Activated naive CD4-positive, alpha-beta T cell treated with anti-CD3 and anti-CD28 coated beads, Interleukin-2, amount 50 U/mL, for 72 hours (primary cell): ENCODE measurements at regions not wholly inside any gene's neighbourhood (a gene's known extent, or its start where the extent isn't known, plus 50 kb on each side); places are given as distances from the start of the nearest gene placed in this dataset.
"Not testable (repeated sequence)": the region's sequence is repeated elsewhere in the genome, so short reads cannot be mapped to it uniquely, and the experiment has no call there.

Experiments used
- ATAC-seq, 2 donors: fragments of 150-1000 bp; cut with Tn5 transposase; 2 replicates each; pipeline ENCODE4 v1.10.0; 2021; ENCODE audit warnings: mild to moderate bottlenecking in 2 of 2, moderate library complexity in 2 of 2
- DNase-seq, 2 donors: peaks; one replicate each; pipeline ENCODE4 v3.0.0; 2021 to 2022; ENCODE audit warnings: low spot score in 2 of 2
- H3K27ac Mint-ChIP-seq, 2 donors: one replicate each; pipeline ENCODE4 v1.8.0; 2022; ENCODE audit warnings: mild to moderate bottlenecking in 2 of 2, mixed read lengths in 2 of 2
- H3K36me3 Mint-ChIP-seq, 2 donors: one replicate each; pipeline ENCODE4 v1.8.0; 2022; ENCODE audit warnings: mixed read lengths in 2 of 2
- H3K9me3 Mint-ChIP-seq, 2 donors: one replicate each; pipeline ENCODE4 v1.8.0; 2022; ENCODE audit warnings: mixed read lengths in 2 of 2

DNA sequence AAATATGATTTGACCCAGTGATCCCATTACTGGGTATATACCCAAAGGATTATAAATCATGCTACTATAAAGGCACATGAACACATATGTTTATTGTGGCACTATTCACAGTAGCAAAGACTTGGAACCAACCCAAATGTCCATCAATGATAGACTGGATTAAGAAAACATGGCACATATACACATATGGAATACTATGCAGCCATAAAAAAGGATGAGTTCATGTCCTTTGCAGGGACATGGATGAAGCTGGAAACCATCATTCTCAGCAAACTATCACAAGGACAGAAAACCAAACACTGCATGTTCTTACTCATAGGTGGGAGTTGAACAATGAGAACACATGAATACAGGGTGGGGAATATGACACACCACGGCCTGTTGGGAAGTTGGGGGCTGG is 330.5 kb upstream of the HNRNPA3 start:
- H3K9me3 Mint-ChIP-seq, ATAC-seq, H3K27ac Mint-ChIP-seq, DNase-seq, H3K36me3 Mint-ChIP-seq: not testable (repeated sequence)

GRCh38 chr2:176885001-176885643 is 327.5 kb upstream of the HNRNPA3 start:
- no peaks in the 10 kb centered on the region for H3K36me3 Mint-ChIP-seq
- no peaks in the 10 kb centered on the region for H3K9me3 Mint-ChIP-seq
- no peak for ATAC-seq
- H3K27ac Mint-ChIP-seq: no peak overlapping the region
- no peak for DNase-seq

DNA sequence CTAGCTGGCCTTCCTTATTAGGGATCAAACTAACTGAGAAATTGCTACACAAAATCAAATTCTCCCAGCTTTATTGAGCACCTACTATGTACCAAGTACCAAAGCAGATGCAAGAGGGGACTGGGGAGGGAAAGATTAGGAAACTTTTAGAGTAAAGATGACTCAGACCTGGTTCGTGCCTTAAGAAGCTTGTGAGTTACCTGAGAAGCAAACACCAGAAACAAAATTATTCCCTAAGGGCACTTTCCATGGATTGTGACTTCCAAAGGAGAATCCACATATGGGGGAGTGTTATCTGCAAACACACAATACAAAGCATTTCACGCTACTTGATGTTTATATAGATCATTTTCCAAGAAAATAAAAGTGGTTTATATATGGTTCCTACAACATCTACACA is 326.9 kb upstream of the HNRNPA3 start:
- Mint-ChIP-seq H3K27ac (no peak overlapping the region), H3K36me3 (no peaks in the 10 kb centered on the region), H3K9me3 (no peaks in the 10 kb centered on the region)
- DNase-seq (no peak), ATAC-seq (no peak)

GRCh38 chr2:176891105-176891504 is 321.5 kb upstream of the HNRNPA3 start:
- DNase-seq (no peak), ATAC-seq (no peak)
- Mint-ChIP-seq H3K9me3 (no peaks in the 10 kb centered on the region), H3K27ac (no peak overlapping the region), H3K36me3 (no peaks in the 10 kb centered on the region)

GRCh38 chr2:176891857-176892256 is 320.7 kb upstream of the HNRNPA3 start:
- DNase-seq (no peak), ATAC-seq (no peak)
- no peak overlapping the region for H3K27ac Mint-ChIP-seq
- no peaks in the 10 kb centered on the region for H3K36me3 Mint-ChIP-seq
- no peaks in the 10 kb centered on the region for H3K9me3 Mint-ChIP-seq

- no peaks in the 10 kb centered on the region for H3K36me3 Mint-ChIP-seq
- ATAC-seq (no peak), DNase-seq (no peak)
- no peaks in the 10 kb centered on the region for H3K9me3 Mint-ChIP-seq
- no peak overlapping the region for H3K27ac Mint-ChIP-seq
Observed at GRCh38 chr2:176892676-176893226, 319.8 kb upstream of the HNRNPA3 start.

- Mint-ChIP-seq H3K9me3 (no peaks in the 10 kb centered on the region), H3K36me3 (no peaks in the 10 kb centered on the region)
- no peak for ATAC-seq
Observed at GRCh38 chr2:176895158-176895557, 317.4 kb upstream of the HNRNPA3 start.

DNA sequence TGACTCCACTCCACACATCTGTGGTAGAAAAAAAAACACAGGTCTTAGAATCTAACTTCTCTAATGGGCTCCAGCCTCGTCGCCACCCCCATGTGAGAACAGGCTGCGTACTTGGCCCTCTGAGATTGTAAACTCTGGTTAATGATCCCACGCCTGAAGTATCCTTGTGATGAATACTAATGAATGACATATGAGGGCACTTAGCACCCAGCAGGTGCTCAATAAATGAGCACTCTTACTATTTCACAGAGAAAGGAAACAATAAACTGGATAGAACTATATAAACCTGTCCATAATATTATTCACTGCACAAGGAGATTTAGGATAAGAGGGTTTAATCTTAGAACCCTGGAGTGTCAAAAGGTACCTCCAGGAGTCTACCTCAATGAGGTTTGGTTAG is 310.1 kb upstream of the HNRNPA3 start:
- Mint-ChIP-seq H3K36me3 (no peaks in the 10 kb centered on the region), H3K27ac (no peak overlapping the region), H3K9me3 (peaks cover 4 to 6% of the 10 kb centered on the region in 2 donors)
- ATAC-seq (no peak), DNase-seq (no peak)

More at GRCh38 chr2:176895158-176895557, 317.4 kb upstream of the HNRNPA3 start:
- no peak for DNase-seq
- no peak overlapping the region for H3K27ac Mint-ChIP-seq

GRCh38 chr2:176904053-176904452 is 308.5 kb upstream of the HNRNPA3 start:
- H3K27ac Mint-ChIP-seq, DNase-seq, H3K36me3 Mint-ChIP-seq, ATAC-seq, H3K9me3 Mint-ChIP-seq: not testable (repeated sequence)

DNA sequence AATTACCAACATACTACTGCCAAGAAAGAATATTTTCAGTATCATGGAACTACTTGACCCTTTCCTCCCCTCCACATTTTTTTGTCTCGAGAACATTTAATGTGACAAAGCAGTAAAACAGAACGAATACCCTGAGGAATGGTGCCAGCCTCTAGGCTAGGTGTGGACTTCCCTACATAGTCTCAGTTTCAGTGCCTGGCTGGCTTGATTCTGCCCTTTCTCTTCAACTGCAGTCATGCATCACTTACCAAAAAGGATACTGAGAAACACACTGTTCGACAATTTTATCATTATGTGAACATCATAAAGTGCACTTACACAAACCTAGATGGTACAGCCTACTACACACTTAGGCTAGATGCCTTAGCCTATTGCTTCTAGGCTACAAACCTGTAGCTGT is 305.3 kb upstream of the HNRNPA3 start:
- ATAC-seq (no peak), DNase-seq (no peak)
- H3K9me3 Mint-ChIP-seq: peaks cover 4 to 6% of the 10 kb centered on the region in 2 donors
- no peak overlapping the region for H3K27ac Mint-ChIP-seq
- no peaks in the 10 kb centered on the region for H3K36me3 Mint-ChIP-seq

DNA sequence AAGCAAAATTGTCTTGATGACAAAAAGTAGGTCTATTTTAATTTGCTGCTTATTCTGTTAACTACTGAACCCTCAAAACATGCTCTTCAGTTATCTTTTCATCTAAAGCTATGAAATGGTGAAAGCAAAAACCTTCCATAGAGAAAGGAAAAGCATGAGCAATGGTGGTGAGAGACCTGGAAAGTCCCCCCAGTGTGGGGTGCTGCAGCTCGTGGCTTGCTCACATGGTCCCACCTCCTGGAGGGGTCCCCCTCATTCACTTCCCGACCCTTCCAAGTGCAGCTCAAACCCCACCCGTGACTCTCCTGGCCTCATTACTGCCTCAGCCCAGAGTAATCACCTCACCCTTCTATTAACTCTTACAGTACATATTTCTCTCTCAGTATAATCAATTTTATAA is 301.8 kb upstream of the HNRNPA3 start:
- Mint-ChIP-seq H3K36me3 (no peaks in the 10 kb centered on the region), H3K27ac (no peak overlapping the region), H3K9me3 (no peaks in the 10 kb centered on the region)
- ATAC-seq (no peak), DNase-seq (no peak)

- Mint-ChIP-seq H3K36me3 (no peaks in the 10 kb centered on the region), H3K27ac (no peak overlapping the region), H3K9me3 (no peaks in the 10 kb centered on the region)
- no peak for DNase-seq
- ATAC-seq: no peak
Observed at GRCh38 chr2:176913955-176914354, 298.6 kb upstream of the HNRNPA3 start.

DNA sequence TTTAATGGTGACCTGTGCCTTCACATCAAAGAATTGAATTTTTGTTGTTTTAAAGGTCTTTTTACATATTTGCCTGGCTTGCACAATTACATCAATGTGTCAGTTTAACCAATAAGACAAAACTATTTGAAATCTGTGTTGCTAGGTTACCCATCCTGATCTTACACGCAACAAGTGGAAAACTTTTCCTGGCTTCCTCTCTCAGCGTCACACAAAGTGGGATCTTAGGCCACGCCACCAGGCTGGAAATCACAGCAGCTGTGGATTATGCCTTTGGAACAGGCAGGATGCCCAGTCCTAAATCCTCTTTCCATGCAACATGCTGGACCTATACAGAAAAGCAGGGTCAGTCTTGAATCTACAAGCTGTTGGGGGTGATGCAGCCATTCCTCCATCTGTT is 298.2 kb upstream of the HNRNPA3 start:
- Mint-ChIP-seq H3K36me3 (no peaks in the 10 kb centered on the region), H3K27ac (no peak overlapping the region), H3K9me3 (no peaks in the 10 kb centered on the region)
- ATAC-seq: no peak
- DNase-seq: no peak

DNA sequence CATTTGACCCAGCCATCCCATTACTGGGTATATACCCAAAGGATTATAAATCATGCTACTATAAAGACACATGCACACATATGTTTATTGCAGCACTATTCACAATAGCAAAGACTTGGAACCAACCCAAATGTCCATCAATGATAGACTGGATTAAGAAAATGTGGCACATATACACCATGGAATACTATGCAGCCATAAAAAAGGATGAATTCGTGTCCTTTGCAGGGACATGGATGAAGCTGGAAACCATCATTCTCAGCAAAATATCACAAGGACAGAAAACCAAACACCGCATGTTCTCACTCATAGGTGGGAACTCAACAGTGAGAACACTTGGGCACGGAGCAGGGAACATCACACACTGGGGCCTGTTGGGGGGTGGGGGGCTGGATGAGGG is 290.0 kb upstream of the HNRNPA3 start:
- not testable (repeated sequence) for H3K9me3 Mint-ChIP-seq, ATAC-seq, H3K27ac Mint-ChIP-seq, H3K36me3 Mint-ChIP-seq, DNase-seq

DNA sequence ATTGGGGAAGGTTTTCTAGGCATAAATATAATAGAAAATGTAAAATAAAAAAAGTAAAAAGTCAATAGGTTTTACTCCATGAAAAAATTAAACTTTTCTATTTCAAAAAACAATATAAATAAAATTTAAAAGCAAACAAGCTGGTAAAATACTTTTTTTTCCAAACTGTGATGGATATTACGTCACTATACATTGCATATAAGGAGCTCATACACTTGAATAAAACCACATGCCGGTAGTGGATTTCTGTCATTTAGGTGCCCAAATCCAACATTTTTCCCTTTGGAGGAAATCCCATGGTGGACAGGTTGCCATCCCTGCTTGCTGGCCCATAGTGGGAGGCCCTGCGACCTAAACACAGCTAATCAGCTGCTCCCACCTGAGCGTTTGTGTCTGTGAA is 289.4 kb upstream of the HNRNPA3 start:
- DNase-seq (no peak), ATAC-seq (no peak)
- H3K9me3 Mint-ChIP-seq: no peaks in the 10 kb centered on the region
- H3K36me3 Mint-ChIP-seq: no peaks in the 10 kb centered on the region
- H3K27ac Mint-ChIP-seq: no peak overlapping the region

GRCh38 chr2:176924909-176925534 is 287.6 kb upstream of the HNRNPA3 start:
- DNase-seq (no peak), ATAC-seq (no peak)
- H3K9me3 Mint-ChIP-seq: no peaks in the 10 kb centered on the region
- no peak overlapping the region for H3K27ac Mint-ChIP-seq
- peaks cover 0 to 7% of the 10 kb centered on the region in 2 donors for H3K36me3 Mint-ChIP-seq

DNA sequence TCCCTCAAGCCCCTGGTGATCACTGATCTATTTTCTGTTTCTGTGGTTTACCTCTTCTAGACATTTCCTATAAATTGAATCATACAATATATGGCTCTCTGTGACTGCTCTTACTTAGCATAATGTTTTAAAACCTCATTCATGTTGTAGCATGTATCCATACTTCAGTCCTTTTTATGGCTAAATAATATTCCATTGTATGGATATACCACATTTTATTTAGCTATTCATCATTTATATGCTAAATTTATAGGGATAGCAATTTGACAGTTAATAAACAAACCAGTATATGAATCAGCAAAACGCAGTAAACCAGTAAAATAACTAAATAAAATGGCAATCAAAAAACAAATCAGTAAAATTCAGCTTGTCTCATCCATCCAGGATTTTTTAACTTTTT is 286.1 kb upstream of the HNRNPA3 start:
- Mint-ChIP-seq H3K27ac (no peak overlapping the region), H3K36me3 (peaks cover 0 to 7% of the 10 kb centered on the region in 2 donors), H3K9me3 (no peaks in the 10 kb centered on the region)
- DNase-seq (no peak), ATAC-seq (no peak)

DNA sequence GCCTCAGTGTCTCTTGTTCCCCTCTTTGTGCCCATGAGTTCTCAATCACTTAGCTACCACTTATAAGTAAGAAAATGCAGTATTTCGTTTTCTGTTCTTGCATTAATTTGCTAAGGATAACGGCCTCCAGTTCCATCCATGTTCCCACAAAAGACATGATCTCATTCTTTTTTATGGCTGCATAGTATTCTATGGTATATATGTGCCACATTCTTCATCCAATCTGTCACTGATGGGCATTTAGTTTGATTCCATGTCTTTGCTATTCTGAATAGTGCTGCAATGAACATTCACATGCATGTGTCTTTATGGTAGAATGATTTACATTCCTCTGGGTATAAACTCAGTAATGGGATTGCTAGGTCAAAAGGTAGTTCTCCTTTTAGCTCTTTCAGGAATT is 283.2 kb upstream of the HNRNPA3 start:
- H3K36me3 Mint-ChIP-seq, H3K27ac Mint-ChIP-seq, ATAC-seq, DNase-seq, H3K9me3 Mint-ChIP-seq: not testable (repeated sequence)
